NCI-H2196 (cell line): ENCODE measurements at regions not wholly inside any gene's neighbourhood (a gene's known extent, or its start where the extent isn't known, plus 50 kb on each side); places are given as distances from the start of the nearest gene placed in this dataset.
"Not testable (repeated sequence)": the region's sequence is repeated elsewhere in the genome, so short reads cannot be mapped to it uniquely, and the experiment has no call there.

Experiments
- DNase-seq: peaks from one replicate; lab custom pipeline; 2025; ENCODE audit not compliant: unreplicated experiment; lab: John Stamatoyannopoulos, UW

GRCh38 chr4:15333692-15334633 is 93.9 kb upstream of the C1QTNF7 start:
- no peak for DNase-seq

GRCh38 chr4:15336410-15337167 is 91.2 kb upstream of the C1QTNF7 start:
- DNase-seq: no peak

- DNase-seq: not testable (repeated sequence)
Measured at GRCh38 chr4:15337168-15337657, 90.6 kb upstream of the C1QTNF7 start.

- no peak for DNase-seq
Measured at GRCh38 chr4:15339737-15340136, 88.1 kb upstream of the C1QTNF7 start.

GRCh38 chr4:15340332-15340731 is 87.5 kb upstream of the C1QTNF7 start:
- DNase-seq: no peak

- DNase-seq: no peak
Measured at GRCh38 chr4:15340902-15341732, 86.7 kb upstream of the C1QTNF7 start.

GRCh38 chr4:15341733-15342300 is 86.0 kb upstream of the C1QTNF7 start:
- DNase-seq: no peak

- DNase-seq: no peak
Measured at GRCh38 chr4:15343000-15343399, 84.8 kb upstream of the C1QTNF7 start.

- DNase-seq: no peak
Measured at GRCh38 chr4:15343581-15343980, 84.3 kb upstream of the C1QTNF7 start.

- no peak for DNase-seq
Measured at GRCh38 chr4:15344041-15344440, 83.8 kb upstream of the C1QTNF7 start.

- no peak for DNase-seq
Measured at GRCh38 chr4:15345134-15345533, 82.7 kb upstream of the C1QTNF7 start.

GRCh38 chr4:15348236-15348635 is 79.6 kb upstream of the C1QTNF7 start:
- DNase-seq: no peak

- no peak for DNase-seq
Measured at GRCh38 chr4:15348695-15349094, 79.1 kb upstream of the C1QTNF7 start.

GRCh38 chr4:15349531-15349935 is 78.3 kb upstream of the C1QTNF7 start:
- DNase-seq: no peak

- no peak for DNase-seq
Measured at GRCh38 chr4:15349965-15350364, 77.9 kb upstream of the C1QTNF7 start.

GRCh38 chr4:15352524-15352923 is 75.3 kb upstream of the C1QTNF7 start:
- no peak for DNase-seq

- no peak for DNase-seq
Measured at GRCh38 chr4:15353207-15353606, 74.6 kb upstream of the C1QTNF7 start.

GRCh38 chr4:15354371-15355297 is 73.2 kb upstream of the C1QTNF7 start:
- DNase-seq: no peak

- DNase-seq: no peak
Measured at GRCh38 chr4:15361529-15361928, 66.3 kb upstream of the C1QTNF7 start.

GRCh38 chr4:15362541-15362940 is 65.3 kb upstream of the C1QTNF7 start:
- DNase-seq: no peak
